Mesodermal cell (in vitro differentiated cells): ENCODE measurements at regions not wholly inside any gene's neighbourhood (a gene's known extent, or its start where the extent isn't known, plus 50 kb on each side); places are given as distances from the start of the nearest gene placed in this dataset.
"Not testable (repeated sequence)": the region's sequence is repeated elsewhere in the genome, so short reads cannot be mapped to it uniquely, and the experiment has no call there.

ENCODE experiments used
- H3K27ac ChIP-seq: 2 replicates; pipeline ENCODE4 v1.7.0; 2013; ENCODE audit warnings: mild to moderate bottlenecking, low read depth, low read length, moderate library complexity; ENCODE audit not compliant: severe bottlenecking
- H3K36me3 ChIP-seq: 2 replicates; pipeline ENCODE4 v1.7.1; 2013; ENCODE audit warnings: mild to moderate bottlenecking, low read length, moderate library complexity; ENCODE audit not compliant: control insufficient read depth, insufficient read depth
- H3K4me1 ChIP-seq: one replicate; pipeline ENCODE4 v1.7.1; 2013; ENCODE audit warnings: mild to moderate bottlenecking, low read length; ENCODE audit not compliant: insufficient read depth, control insufficient read depth, poor library complexity, severe bottlenecking
- H3K4me3 ChIP-seq: 2 replicates; pipeline ENCODE4 v1.7.0; 2013; ENCODE audit warnings: low read length, control low read depth, mild to moderate bottlenecking; ENCODE audit not compliant: insufficient read depth, poor library complexity, severe bottlenecking; ENCODE audit errors: extremely low read depth
- H3K9me3 ChIP-seq: 2 replicates; pipeline ENCODE4 v1.7.1; 2013; ENCODE audit warnings: mild to moderate bottlenecking, low read length, moderate library complexity; ENCODE audit not compliant: control insufficient read depth
- WGBS, 2 experiments: methylation state at CpG; one replicate each; pipeline ENCODE4 v1.1.5; 2013; ENCODE audit warnings: missing lambda C conversion rate in 2 of 2; ENCODE audit not compliant: insufficient coverage in 2 of 2; 5-methylcytosine and 5-hydroxymethylcytosine counted together

GRCh38 chr2:216989340-216990129, 129.7 kb upstream of the TNP1 start:
- Histone ChIP-seq H3K4me1 (no peaks in the 10 kb centered on the region), H3K36me3 (no peaks in the 10 kb centered on the region), H3K27ac (no peak overlapping the region), H3K9me3 (no peaks in the 10 kb centered on the region), H3K4me3 (no peak overlapping the region)
- 88 to 96% methylated on average over 2 of the region's 5 CpGs for WGBS, 2 experiments

GRCh38 chr2:216987252-216987821, 127.5 kb upstream of the TNP1 start:
- WGBS, 2 experiments: 100% methylated on average over 3 to 5 of the region's 6 CpGs
- H3K9me3 ChIP-seq: no peaks in the 10 kb centered on the region

GRCh38 chr2:216985658-216986141, 125.8 kb upstream of the TNP1 start:
- no peaks in the 10 kb centered on the region for H3K36me3 ChIP-seq
- no peak overlapping the region for H3K27ac ChIP-seq
- WGBS, 2 experiments: 74 to 75% methylated on average over 7 to 13 of the region's 13 CpGs
- H3K4me3 ChIP-seq: no peak overlapping the region
- no peaks in the 10 kb centered on the region for H3K9me3 ChIP-seq
- H3K4me1 ChIP-seq: no peaks in the 10 kb centered on the region

More at GRCh38 chr2:216987252-216987821, 127.5 kb upstream of the TNP1 start:
- no peaks in the 10 kb centered on the region for H3K4me1 ChIP-seq
- no peak overlapping the region for H3K4me3 ChIP-seq
- H3K27ac ChIP-seq: no peak overlapping the region
- no peaks in the 10 kb centered on the region for H3K36me3 ChIP-seq

GRCh38 chr2:216984937-216985336, 125.1 kb upstream of the TNP1 start:
- Histone ChIP-seq H3K27ac (no peak overlapping the region), H3K4me3 (no peak overlapping the region), H3K36me3 (no peaks in the 10 kb centered on the region), H3K4me1 (no peaks in the 10 kb centered on the region), H3K9me3 (no peaks in the 10 kb centered on the region)
- WGBS, 2 experiments: 100% methylated on average over 1 of the region's 2 CpGs; no CpG with 5 or more reads in 1 of the 2 experiments

- not testable (repeated sequence) for H3K36me3 ChIP-seq, H3K9me3 ChIP-seq, H3K4me1 ChIP-seq, H3K27ac ChIP-seq, H3K4me3 ChIP-seq
- WGBS, 2 experiments: 86 to 92% methylated on average over 6 to 7 of the region's 7 CpGs
Observed at GRCh38 chr2:216981951-216982350, 122.1 kb upstream of the TNP1 start.

- H3K4me1 ChIP-seq, H3K27ac ChIP-seq, H3K9me3 ChIP-seq, H3K36me3 ChIP-seq, H3K4me3 ChIP-seq: not testable (repeated sequence)
- 75 to 100% methylated on average over 1 of the region's 1 CpG for WGBS, 2 experiments
Observed at GRCh38 chr2:216980510-216980909, 120.6 kb upstream of the TNP1 start.

- H3K9me3 ChIP-seq: no peaks in the 10 kb centered on the region
- 88 to 96% methylated on average over 6 of the region's 12 CpGs for WGBS, 2 experiments
- no peaks in the 10 kb centered on the region for H3K36me3 ChIP-seq
- H3K27ac ChIP-seq: no peak overlapping the region
- no peaks in the 10 kb centered on the region for H3K4me1 ChIP-seq
- no peak overlapping the region for H3K4me3 ChIP-seq
Observed at GRCh38 chr2:216974321-216975302, 114.7 kb upstream of the TNP1 start.

- Histone ChIP-seq H3K4me1 (no peaks in the 10 kb centered on the region), H3K9me3 (no peaks in the 10 kb centered on the region), H3K36me3 (no peaks in the 10 kb centered on the region), H3K4me3 (no peak overlapping the region), H3K27ac (no peak overlapping the region)
- 100% methylated on average over 1 of the region's 2 CpGs for WGBS, 2 experiments
Observed at GRCh38 chr2:216971593-216971992, 111.7 kb upstream of the TNP1 start.

GRCh38 chr2:216970359-216970915, 110.6 kb upstream of the TNP1 start:
- 90 to 92% methylated on average over 2 of the region's 2 CpGs for WGBS, 2 experiments
- H3K9me3 ChIP-seq: no peaks in the 10 kb centered on the region

GRCh38 chr2:216967889-216968288, 108.0 kb upstream of the TNP1 start:
- 100% methylated on average over 1 of the region's 1 CpG; no CpG with 5 or more reads in 1 of the 2 experiments for WGBS, 2 experiments
- no peaks in the 10 kb centered on the region for H3K9me3 ChIP-seq
- H3K4me1 ChIP-seq: no peaks in the 10 kb centered on the region
- no peaks in the 10 kb centered on the region for H3K36me3 ChIP-seq
- no peak overlapping the region for H3K27ac ChIP-seq
- no peak overlapping the region for H3K4me3 ChIP-seq

More at GRCh38 chr2:216970359-216970915, 110.6 kb upstream of the TNP1 start:
- Histone ChIP-seq H3K4me1 (no peaks in the 10 kb centered on the region), H3K4me3 (no peak overlapping the region), H3K27ac (no peak overlapping the region), H3K36me3 (no peaks in the 10 kb centered on the region)
